GM23248 (cell line): ENCODE measurements at regions not wholly inside any gene's neighbourhood (a gene's known extent, or its start where the extent isn't known, plus 50 kb on each side); places are given as distances from the start of the nearest gene placed in this dataset.

ENCODE experiments used
- EZH2 ChIP-seq: fragments of 200-600 bp; sonication (generic); IDR thresholded peaks from 2 replicates; pipeline ENCODE4 v1.6.1; 2018; ENCODE audit warnings: antibody characterized with exemption, mild to moderate bottlenecking; ENCODE audit not compliant: insufficient read depth, poor library complexity, severe bottlenecking
- EZH2phosphoT487 ChIP-seq: fragments of 200-600 bp; sonication (generic); IDR thresholded peaks from 2 replicates; pipeline ENCODE4 v1.6.1; 2018; ENCODE audit warnings: antibody characterized with exemption, moderate library complexity, mild to moderate bottlenecking, low read depth; ENCODE audit not compliant: insufficient read depth

DNA sequence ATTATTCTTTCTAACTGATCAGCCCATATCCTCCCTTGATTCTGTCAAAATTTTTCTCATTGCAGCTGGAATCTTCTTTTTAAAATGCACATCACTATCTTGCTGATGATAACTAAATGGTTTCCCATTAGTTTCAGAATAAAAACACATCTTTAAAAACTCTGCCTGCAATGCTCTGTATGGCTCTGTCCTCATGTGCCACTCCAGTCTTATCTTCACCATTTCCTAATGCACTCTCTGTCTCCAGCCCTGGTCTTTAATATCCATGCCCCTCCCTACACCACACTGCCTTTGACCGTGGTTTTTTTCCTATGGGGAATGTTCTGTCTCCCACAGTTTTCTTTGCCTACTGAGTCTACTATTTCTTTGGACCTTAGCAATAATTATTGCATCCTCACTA, 244.1 kb upstream of the ARSJ start:
- TF ChIP-seq EZH2, result no peak
- TF ChIP-seq EZH2phosphoT487, result no peak
